ENCODE measurements at regions not wholly inside any gene's neighbourhood (a gene's known extent, or its start where the extent isn't known, plus 50 kb on each side); places are given as distances from the start of the nearest gene placed in this dataset.

GRCh38 chr12:25684070-25684469 lies 131.0 kb upstream of the LMNTD1 start:
- no peak for TF ChIP-seq CTCF (IDR thresholded peaks at IDR 0.05)
- TF ChIP-seq POLR2A (IDR thresholded peaks at IDR 0.05) = no peak

All from esophagus squamous epithelium (tissue), 4 donors.